ENCODE measurements at regions not wholly inside any gene's neighbourhood (a gene's known extent, or its start where the extent isn't known, plus 50 kb on each side); places are given as distances from the start of the nearest gene placed in this dataset.
A peak's percentile ranks its signal among the peaks of the same experiment; 100 is the strongest.
"Not testable (repeated sequence)": the region's sequence is repeated elsewhere in the genome, so short reads cannot be mapped to it uniquely, and the experiment has no call there.

- no peaks in the 10 kb centered on the region for H3K4me1 Mint-ChIP-seq
- no peaks in the 10 kb centered on the region for H3K36me3 Mint-ChIP-seq
- DNase-seq, result no peak
- peaks cover 2% of the 10 kb centered on the region for H3K9me3 Mint-ChIP-seq
- H3K27ac Mint-ChIP-seq, result no peak overlapping the region
- no peak overlapping the region for H3K4me3 Mint-ChIP-seq
- no peaks in the 10 kb centered on the region for H3K27me3 Mint-ChIP-seq
Measured at GRCh38 chrX:40895246-40895645, 159.9 kb upstream of the MED14 start.

- H3K9me3 Mint-ChIP-seq, result no peaks in the 10 kb centered on the region
- no peak for DNase-seq
- H3K4me3 Mint-ChIP-seq, result no peak overlapping the region
- no peaks in the 10 kb centered on the region for H3K4me1 Mint-ChIP-seq
- peaks cover 4% of the 10 kb centered on the region for H3K27me3 Mint-ChIP-seq
- no peak overlapping the region for H3K27ac Mint-ChIP-seq
- H3K36me3 Mint-ChIP-seq, result no peaks in the 10 kb centered on the region
Measured at GRCh38 chrX:40897718-40898270, 162.5 kb upstream of the MED14 start.

GRCh38 chrX:40904739-40905138 lies 169.4 kb upstream of the MED14 start:
- H3K4me3 Mint-ChIP-seq, result not testable (repeated sequence)

GRCh38 chrX:40908026-40908425 lies 172.7 kb upstream of the MED14 start:
- no peak overlapping the region for H3K4me3 Mint-ChIP-seq
- no peaks in the 10 kb centered on the region for H3K27me3 Mint-ChIP-seq
- H3K36me3 Mint-ChIP-seq, result no peaks in the 10 kb centered on the region
- peaks cover 2% of the 10 kb centered on the region for H3K9me3 Mint-ChIP-seq
- H3K27ac Mint-ChIP-seq, result no peak overlapping the region
- DNase-seq, result no peak
- H3K4me1 Mint-ChIP-seq, result peaks cover 5% of the 10 kb centered on the region

More at GRCh38 chrX:40904739-40905138, 169.4 kb upstream of the MED14 start:
- not testable (repeated sequence) for DNase-seq, H3K27me3 Mint-ChIP-seq, H3K36me3 Mint-ChIP-seq, H3K4me1 Mint-ChIP-seq, H3K9me3 Mint-ChIP-seq, H3K27ac Mint-ChIP-seq

GRCh38 chrX:40908857-40909475 lies 173.6 kb upstream of the MED14 start:
- no peak overlapping the region for H3K4me3 Mint-ChIP-seq
- no peak for DNase-seq
- H3K4me1 Mint-ChIP-seq, result peaks cover 5% of the 10 kb centered on the region
- H3K27me3 Mint-ChIP-seq, result no peaks in the 10 kb centered on the region
- H3K36me3 Mint-ChIP-seq, result no peaks in the 10 kb centered on the region
- H3K27ac Mint-ChIP-seq, result no peak overlapping the region
- H3K9me3 Mint-ChIP-seq, result peaks cover 2% of the 10 kb centered on the region

- DNase-seq, result no peak
- H3K27me3 Mint-ChIP-seq, result no peaks in the 10 kb centered on the region
- H3K4me1 Mint-ChIP-seq, result peaks cover 5% of the 10 kb centered on the region
- H3K36me3 Mint-ChIP-seq, result no peaks in the 10 kb centered on the region
- no peaks in the 10 kb centered on the region for H3K9me3 Mint-ChIP-seq
- no peak overlapping the region for H3K27ac Mint-ChIP-seq
- H3K4me3 Mint-ChIP-seq, result no peak overlapping the region
Measured at GRCh38 chrX:40912166-40912565, 173.1 kb upstream of the USP9X start.

- no peak overlapping the region for H3K27ac Mint-ChIP-seq
- DNase-seq, result no peak
- no peak overlapping the region for H3K4me3 Mint-ChIP-seq
- no peaks in the 10 kb centered on the region for H3K36me3 Mint-ChIP-seq
- H3K9me3 Mint-ChIP-seq, result no peaks in the 10 kb centered on the region
- H3K27me3 Mint-ChIP-seq, result no peaks in the 10 kb centered on the region
- H3K4me1 Mint-ChIP-seq, result peaks cover 5% of the 10 kb centered on the region
Measured at GRCh38 chrX:40912576-40912975, 172.7 kb upstream of the USP9X start.

GRCh38 chrX:40920351-40920750 lies 164.9 kb upstream of the USP9X start:
- Mint-ChIP-seq H3K4me1 (no peaks in the 10 kb centered on the region), H3K4me3 (no peak overlapping the region), H3K27ac (no peak overlapping the region), H3K9me3 (peaks cover 5% of the 10 kb centered on the region), H3K27me3 (no peaks in the 10 kb centered on the region), H3K36me3 (no peaks in the 10 kb centered on the region)
- no peak for DNase-seq

GRCh38 chrX:40922307-40922706 lies 162.9 kb upstream of the USP9X start:
- Mint-ChIP-seq H3K4me1 (no peaks in the 10 kb centered on the region), H3K27me3 (no peaks in the 10 kb centered on the region), H3K36me3 (no peaks in the 10 kb centered on the region), H3K9me3 (peaks cover 5% of the 10 kb centered on the region), H3K27ac (no peak overlapping the region), H3K4me3 (no peak overlapping the region)
- DNase-seq, result no peak

- not testable (repeated sequence) for H3K36me3 Mint-ChIP-seq, H3K27ac Mint-ChIP-seq, H3K4me1 Mint-ChIP-seq, DNase-seq, H3K4me3 Mint-ChIP-seq, H3K27me3 Mint-ChIP-seq, H3K9me3 Mint-ChIP-seq
Measured at GRCh38 chrX:40926739-40927427, 158.4 kb upstream of the USP9X start.

GRCh38 chrX:40928076-40928475 lies 157.2 kb upstream of the USP9X start:
- Mint-ChIP-seq H3K9me3 (peaks cover 1% of the 10 kb centered on the region), H3K27ac (no peak overlapping the region), H3K27me3 (no peaks in the 10 kb centered on the region), H3K4me1 (peaks cover 8% of the 10 kb centered on the region), H3K36me3 (peaks cover 2% of the 10 kb centered on the region), H3K4me3 (no peak overlapping the region)
- DNase-seq, result no peak

- Mint-ChIP-seq H3K4me3 (peak overlapping the region; percentile 34), H3K4me1 (peaks cover 18% of the 10 kb centered on the region), H3K27ac (peak overlapping the region; percentile 88)
Measured at GRCh38 chrX:40931921-40932320, 153.3 kb upstream of the USP9X start.

GRCh38 chrX:40933132-40933705 lies 152.0 kb upstream of the USP9X start:
- peak; percentile 24 for DNase-seq
- Mint-ChIP-seq H3K4me3 (peak overlapping the region; percentile 67), H3K27me3 (no peaks in the 10 kb centered on the region), H3K4me1 (peaks cover 18% of the 10 kb centered on the region), H3K27ac (peak overlapping the region; percentile 88), H3K9me3 (peaks cover 1% of the 10 kb centered on the region), H3K36me3 (peaks cover 2% of the 10 kb centered on the region)

More at GRCh38 chrX:40931921-40932320, 153.3 kb upstream of the USP9X start:
- DNase-seq, result no peak
- H3K9me3 Mint-ChIP-seq, result peaks cover 1% of the 10 kb centered on the region
- peaks cover 2% of the 10 kb centered on the region for H3K36me3 Mint-ChIP-seq
- H3K27me3 Mint-ChIP-seq, result no peaks in the 10 kb centered on the region

- no peak for DNase-seq
- H3K27ac Mint-ChIP-seq, result peak overlapping the region; percentile 88
- peaks cover 18% of the 10 kb centered on the region for H3K4me1 Mint-ChIP-seq
- peaks cover 2% of the 10 kb centered on the region for H3K36me3 Mint-ChIP-seq
- H3K27me3 Mint-ChIP-seq, result no peaks in the 10 kb centered on the region
- H3K9me3 Mint-ChIP-seq, result no peaks in the 10 kb centered on the region
- H3K4me3 Mint-ChIP-seq, result peak overlapping the region; percentile 67
Measured at GRCh38 chrX:40933706-40934425, 151.4 kb upstream of the USP9X start.

- no peak overlapping the region for H3K4me3 Mint-ChIP-seq
- peaks cover 15% of the 10 kb centered on the region for H3K4me1 Mint-ChIP-seq
- H3K36me3 Mint-ChIP-seq, result no peaks in the 10 kb centered on the region
- no peak overlapping the region for H3K27ac Mint-ChIP-seq
- H3K27me3 Mint-ChIP-seq, result no peaks in the 10 kb centered on the region
- H3K9me3 Mint-ChIP-seq, result no peaks in the 10 kb centered on the region
- no peak for DNase-seq
Measured at GRCh38 chrX:40936827-40937226, 148.4 kb upstream of the USP9X start.
